SK-N-MC (cell line): ENCODE measurements at regions not wholly inside any gene's neighbourhood (a gene's known extent, or its start where the extent isn't known, plus 50 kb on each side); places are given as distances from the start of the nearest gene placed in this dataset.

Experiments used
- EZH2 ChIP-seq: fragments of 200-600 bp; sonication (generic); IDR thresholded peaks from one replicate; pipeline ENCODE4 v1.6.1; 2017; ENCODE audit warnings: antibody characterized with exemption
- FOXP2 ChIP-seq: optimal IDR thresholded peaks from 2 replicates; pipeline ENCODE3; 2011; ENCODE audit warnings: mild to moderate bottlenecking, moderate library complexity; ENCODE audit not compliant: insufficient read depth; ENCODE audit errors: extremely low read length, control extremely low read depth
- POLR2AphosphoS5 ChIP-seq: IDR thresholded peaks from 2 replicates; pipeline ENCODE4 v1.6.1; 2012; ENCODE audit warnings: mild to moderate bottlenecking, low read depth, low read length, borderline replicate concordance

GRCh38 chr7:39838326-39838725 lies 111.7 kb upstream of the CDK13 start:
- no peak for TF ChIP-seq EZH2
- TF ChIP-seq POLR2AphosphoS5 = no peak
- no peak for TF ChIP-seq FOXP2
